HCT116 (cell line): ENCODE measurements at regions not wholly inside any gene's neighbourhood (a gene's known extent, or its start where the extent isn't known, plus 50 kb on each side); places are given as distances from the start of the nearest gene placed in this dataset.

Source experiments
- ATAC-seq: fragments of 200-7000 bp; cut with Tn5 transposase; 2 replicates; pipeline ENCODE4 v1.9.1; 2020; ENCODE audit warnings: mild to moderate bottlenecking, moderate library complexity
- BruUV-seq: library from RNA; stranded (reverse); fragments of 400-500 nt; replicated peaks from 2 replicates; lab custom pipeline; 2021; lab: Mats Ljungman, UMichigan
- CTCF ChIA-PET: fragments of 300-600 bp; sonication (Branson Sonifier 250); formaldehyde crosslinking; loops from one replicate; lab custom pipeline; 2021; ENCODE audit warnings: antibody characterized with exemption; lab: Charles Lee
- POLR2A ChIA-PET: fragments of 300-600, 350-600 bp; sonication (Branson Sonifier 250); formaldehyde crosslinking; loops from one replicate; lab custom pipeline; 2021; ENCODE audit warnings: antibody characterized with exemption; lab: Charles Lee
- RAD21 ChIA-PET, 2 experiments: fragments of 300-600 bp; sonication (Branson Sonifier 250); formaldehyde crosslinking; loops; one replicate each; lab custom pipeline; 2023; ENCODE audit warnings: low total read pairs in 2 of 2; ENCODE audit not compliant: uncharacterized antibody in 2 of 2, unreplicated experiment in 2 of 2, low non-redundant PET in 1 of 2; lab: Charles Lee
- DNase-seq: peaks from one replicate; pipeline ENCODE4 v3.0.0-alpha.2; 2010; ENCODE audit warnings: low read depth, low spot score
- H2AFZ ChIP-seq: fragments of 200-600 bp; shearing (Covaris generic), sonication (generic); 2 replicates; pipeline ENCODE4 v1.6.1; 2017; ENCODE audit warnings: low read depth, mixed run types, mixed read lengths, antibody characterized with exemption, low read length; ENCODE audit not compliant: poor library complexity, severe bottlenecking
- H3K27ac ChIP-seq: 2 replicates; pipeline ENCODE4 v1.5.1; 2012; ENCODE audit warnings: low read depth, low read length
- H3K27me3 ChIP-seq: fragments of 200-600 bp; sonication (generic); 2 replicates; pipeline ENCODE4 v1.6.1; 2016; ENCODE audit warnings: mixed run types, low read length, mixed read lengths; ENCODE audit not compliant: insufficient read depth
- H3K36me3 ChIP-seq, 2 experiments: fragments of 200-500 bp in 1 of 2; fragments of 200-600 bp in 1 of 2; sonication (Bioruptor generic) in 1 of 2; sonication (generic) in 1 of 2; 2 replicates each; pipeline versions ENCODE4 v1.5.1 to v1.6.1; 2014 to 2016; ENCODE audit warnings: low read length in 2 of 2, inconsistent platforms in 1 of 2, mixed read lengths in 1 of 2, mixed run types in 1 of 2; ENCODE audit not compliant: insufficient read depth in 2 of 2, control insufficient read depth in 1 of 2
- H3K4me1 ChIP-seq, 2 experiments: fragments of 200-600 bp in 1 of 2; sonication (generic) in 1 of 2; 2 replicates each; pipeline versions ENCODE4 v1.5.1 to v1.6.1; 2012 to 2017; ENCODE audit warnings: low read length in 2 of 2, inconsistent platforms in 1 of 2, mild to moderate bottlenecking in 1 of 2, mixed read lengths in 1 of 2, mixed run types in 1 of 2, moderate library complexity in 1 of 2; ENCODE audit not compliant: insufficient read depth in 2 of 2, control insufficient read depth in 1 of 2
- H3K4me2 ChIP-seq: fragments of 200-600 bp; sonication (generic); 2 replicates; pipeline ENCODE4 v1.6.1; 2017; ENCODE audit warnings: mixed run types, low read length, mixed read lengths
- H3K4me3 ChIP-seq, 2 experiments: fragments of 200-600 bp in 1 of 2; sonication (generic) in 1 of 2; replicated peaks in 1 of 2; 2 replicates each; pipeline ENCODE4 v1.5.1; 2011 to 2016; ENCODE audit warnings: low read length in 2 of 2, control low read depth in 1 of 2, low read depth in 1 of 2, mild to moderate bottlenecking in 1 of 2, mixed read lengths in 1 of 2, mixed run types in 1 of 2
- H3K79me2 ChIP-seq: fragments of 200-600 bp; sonication (generic); 2 replicates; pipeline ENCODE4 v1.6.1; 2017; ENCODE audit warnings: mild to moderate bottlenecking, mixed run types, low read length, moderate library complexity, mixed read lengths; ENCODE audit not compliant: insufficient read depth
- H3K9ac ChIP-seq: fragments of 200-600 bp; sonication (generic); 2 replicates; pipeline ENCODE4 v1.6.1; 2016; ENCODE audit warnings: low read length, mixed read lengths
- H3K9me2 ChIP-seq: fragments of 200-600 bp; sonication (generic), shearing (Covaris generic); 2 replicates; pipeline ENCODE4 v1.6.1; 2017; ENCODE audit warnings: mixed run types, mild to moderate bottlenecking, moderate library complexity; ENCODE audit not compliant: insufficient read depth
- H3K9me3 ChIP-seq, 2 experiments: fragments of 200-500 bp in 1 of 2; fragments of 200-600 bp in 1 of 2; sonication (Bioruptor generic) in 1 of 2; sonication (generic) in 1 of 2; 2 replicates each; pipeline ENCODE4 v1.6.1; 2014 to 2017; ENCODE audit warnings: low read length in 2 of 2, mixed read lengths in 2 of 2, inconsistent platforms in 1 of 2, low read depth in 1 of 2, mild to moderate bottlenecking in 1 of 2, mixed run types in 1 of 2, moderate library complexity in 1 of 2; ENCODE audit not compliant: control insufficient read depth in 1 of 2, insufficient read depth in 1 of 2
- H4K20me1 ChIP-seq: fragments of 200-600 bp; sonication (generic), shearing (Covaris generic); 2 replicates; pipeline ENCODE4 v1.6.1; 2017; ENCODE audit warnings: mixed run types, mild to moderate bottlenecking, moderate library complexity; ENCODE audit not compliant: insufficient read depth
- CEBPB ChIP-seq: IDR thresholded peaks from 2 replicates; pipeline ENCODE4 v1.6.1; 2012; ENCODE audit warnings: low read depth
- ELF1 ChIP-seq: IDR thresholded peaks from 2 replicates; pipeline ENCODE4 v1.6.1; 2012; ENCODE audit warnings: low read depth, borderline replicate concordance
- JUND ChIP-seq: IDR thresholded peaks from 2 replicates; pipeline ENCODE4 v1.6.1; 2012
- POLR2A ChIP-seq: IDR thresholded peaks from 2 replicates; pipeline ENCODE4 v1.7.0; 2011; ENCODE audit warnings: borderline replicate concordance; ENCODE audit not compliant: insufficient read depth, insufficient read length; ENCODE audit errors: extremely low read depth
- RAD21 ChIP-seq: IDR thresholded peaks from 2 replicates; pipeline ENCODE4 v1.6.1; 2012; ENCODE audit warnings: low read depth, mild to moderate bottlenecking
- SP1 ChIP-seq: IDR thresholded peaks from 2 replicates; pipeline ENCODE4 v1.6.1; 2012; ENCODE audit warnings: low read depth
- SRF ChIP-seq: IDR thresholded peaks from 2 replicates; pipeline ENCODE4 v1.6.1; 2012; ENCODE audit warnings: low read depth
- TCF7L2 ChIP-seq: IDR thresholded peaks from 2 replicates; pipeline ENCODE4 v1.7.0; 2011; ENCODE audit warnings: borderline replicate concordance, inconsistent platforms; ENCODE audit not compliant: insufficient read depth, insufficient read length; ENCODE audit errors: extremely low read depth
- YY1 ChIP-seq: IDR thresholded peaks from 2 replicates; pipeline ENCODE4 v1.6.1; 2011; ENCODE audit warnings: low read length, low read depth, moderate library complexity, mild to moderate bottlenecking; ENCODE audit not compliant: insufficient replicate concordance; ENCODE audit errors: extremely low read depth
- ZFX ChIP-seq: fragments of 450-650 bp; IDR thresholded peaks from 2 replicates; pipeline ENCODE4 v1.6.1; 2017
- intact Hi-C: fragments of 100-400 bp; cut with micrococcal nuclease; formaldehyde crosslinking; loops from 2 replicates; pipeline ENCODE4 v1.10.0; 2022
- TF ChIP-seq, protein P1 (sequence below): IDR thresholded peaks from 2 replicates; pipeline ENCODE4 v1.6.1; 2011; ENCODE audit warnings: mild to moderate bottlenecking, low read length, moderate library complexity; ENCODE audit not compliant: insufficient replicate concordance; ENCODE audit errors: extremely low read depth
- TF ChIP-seq, protein P2 (sequence below): IDR thresholded peaks from 2 replicates; pipeline ENCODE4 v1.6.1; 2012
- TF ChIP-seq, protein P3 (sequence below): IDR thresholded peaks from 2 replicates; pipeline ENCODE4 v1.6.1; 2012; ENCODE audit warnings: low read depth

DNA sequence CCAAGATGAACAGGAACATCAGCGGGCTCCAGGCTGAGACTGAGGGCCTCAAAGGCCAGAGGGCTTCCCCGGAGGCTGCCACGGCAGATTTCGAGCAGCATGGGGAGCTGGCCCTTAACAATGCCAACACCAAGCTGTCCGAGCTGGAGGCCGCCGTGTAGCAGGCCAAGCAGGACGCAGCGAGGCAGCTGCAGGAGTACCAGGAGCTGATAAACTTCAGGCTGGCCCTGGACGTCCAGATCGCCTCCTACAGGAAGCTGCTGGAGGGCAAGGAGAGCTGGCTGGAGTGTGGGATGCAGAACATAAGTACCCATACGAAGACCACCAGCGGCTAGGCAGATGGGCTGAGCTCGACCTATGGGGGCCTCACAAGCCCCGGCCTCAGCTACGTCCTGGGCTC is 823.4 kb upstream of the NEGR1 start:
- no peak for TF ChIP-seq POLR2A
- no peak for TF ChIP-seq TCF7L2
- TF ChIP-seq, protein P1, sequence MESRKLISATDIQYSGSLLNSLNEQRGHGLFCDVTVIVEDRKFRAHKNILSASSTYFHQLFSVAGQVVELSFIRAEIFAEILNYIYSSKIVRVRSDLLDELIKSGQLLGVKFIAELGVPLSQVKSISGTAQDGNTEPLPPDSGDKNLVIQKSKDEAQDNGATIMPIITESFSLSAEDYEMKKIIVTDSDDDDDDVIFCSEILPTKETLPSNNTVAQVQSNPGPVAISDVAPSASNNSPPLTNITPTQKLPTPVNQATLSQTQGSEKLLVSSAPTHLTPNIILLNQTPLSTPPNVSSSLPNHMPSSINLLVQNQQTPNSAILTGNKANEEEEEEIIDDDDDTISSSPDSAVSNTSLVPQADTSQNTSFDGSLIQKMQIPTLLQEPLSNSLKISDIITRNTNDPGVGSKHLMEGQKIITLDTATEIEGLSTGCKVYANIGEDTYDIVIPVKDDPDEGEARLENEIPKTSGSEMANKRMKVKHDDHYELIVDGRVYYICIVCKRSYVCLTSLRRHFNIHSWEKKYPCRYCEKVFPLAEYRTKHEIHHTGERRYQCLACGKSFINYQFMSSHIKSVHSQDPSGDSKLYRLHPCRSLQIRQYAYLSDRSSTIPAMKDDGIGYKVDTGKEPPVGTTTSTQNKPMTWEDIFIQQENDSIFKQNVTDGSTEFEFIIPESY: no peak
- no peak overlapping the region for H3K4me3 ChIP-seq
- RAD21 ChIA-PET: no interaction called here
- H3K79me2 ChIP-seq: no peaks in the 10 kb centered on the region
- no peak overlapping the region for H3K27ac ChIP-seq
- no peaks in the 10 kb centered on the region for H3K27me3 ChIP-seq
- no peak for DNase-seq
- no peak for ATAC-seq
- no peak overlapping the region for H3K4me2 ChIP-seq
- H3K4me1 ChIP-seq: no peaks in the 10 kb centered on the region
- H4K20me1 ChIP-seq: no peaks in the 10 kb centered on the region
- CTCF ChIA-PET: no interaction called here
- H3K9ac ChIP-seq: no peak overlapping the region
- intact Hi-C loops: no loop called here
- POLR2A ChIA-PET: no interaction called here
- BruUV-seq: no TSS peak
- H3K9me2 ChIP-seq: no peaks in the 10 kb centered on the region
- H2AFZ ChIP-seq: no peak overlapping the region
- H3K9me3 ChIP-seq: peaks cover 0 to 4% of the 10 kb centered on the region in 2 experiments; a peak in 2 of 4 replicates
- H3K36me3 ChIP-seq: no peaks in the 10 kb centered on the region

- H4K20me1 ChIP-seq: no peaks in the 10 kb centered on the region
- TF ChIP-seq, protein P2, sequence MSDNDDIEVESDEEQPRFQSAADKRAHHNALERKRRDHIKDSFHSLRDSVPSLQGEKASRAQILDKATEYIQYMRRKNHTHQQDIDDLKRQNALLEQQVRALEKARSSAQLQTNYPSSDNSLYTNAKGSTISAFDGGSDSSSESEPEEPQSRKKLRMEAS: no peak
- TF ChIP-seq JUND (no peak), RAD21 (no peak), CEBPB (no peak), ZFX (no peak), ELF1 (no peak), YY1 (no peak), POLR2A (no peak), SP1 (no peak), SRF (no peak)
- TF ChIP-seq, protein P3, sequence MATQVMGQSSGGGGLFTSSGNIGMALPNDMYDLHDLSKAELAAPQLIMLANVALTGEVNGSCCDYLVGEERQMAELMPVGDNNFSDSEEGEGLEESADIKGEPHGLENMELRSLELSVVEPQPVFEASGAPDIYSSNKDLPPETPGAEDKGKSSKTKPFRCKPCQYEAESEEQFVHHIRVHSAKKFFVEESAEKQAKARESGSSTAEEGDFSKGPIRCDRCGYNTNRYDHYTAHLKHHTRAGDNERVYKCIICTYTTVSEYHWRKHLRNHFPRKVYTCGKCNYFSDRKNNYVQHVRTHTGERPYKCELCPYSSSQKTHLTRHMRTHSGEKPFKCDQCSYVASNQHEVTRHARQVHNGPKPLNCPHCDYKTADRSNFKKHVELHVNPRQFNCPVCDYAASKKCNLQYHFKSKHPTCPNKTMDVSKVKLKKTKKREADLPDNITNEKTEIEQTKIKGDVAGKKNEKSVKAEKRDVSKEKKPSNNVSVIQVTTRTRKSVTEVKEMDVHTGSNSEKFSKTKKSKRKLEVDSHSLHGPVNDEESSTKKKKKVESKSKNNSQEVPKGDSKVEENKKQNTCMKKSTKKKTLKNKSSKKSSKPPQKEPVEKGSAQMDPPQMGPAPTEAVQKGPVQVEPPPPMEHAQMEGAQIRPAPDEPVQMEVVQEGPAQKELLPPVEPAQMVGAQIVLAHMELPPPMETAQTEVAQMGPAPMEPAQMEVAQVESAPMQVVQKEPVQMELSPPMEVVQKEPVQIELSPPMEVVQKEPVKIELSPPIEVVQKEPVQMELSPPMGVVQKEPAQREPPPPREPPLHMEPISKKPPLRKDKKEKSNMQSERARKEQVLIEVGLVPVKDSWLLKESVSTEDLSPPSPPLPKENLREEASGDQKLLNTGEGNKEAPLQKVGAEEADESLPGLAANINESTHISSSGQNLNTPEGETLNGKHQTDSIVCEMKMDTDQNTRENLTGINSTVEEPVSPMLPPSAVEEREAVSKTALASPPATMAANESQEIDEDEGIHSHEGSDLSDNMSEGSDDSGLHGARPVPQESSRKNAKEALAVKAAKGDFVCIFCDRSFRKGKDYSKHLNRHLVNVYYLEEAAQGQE: no peak
- TF ChIP-seq, protein P1: no peak
Measured at GRCh38 chr1:73104749-73105148, 822.4 kb upstream of the NEGR1 start.

More at GRCh38 chr1:73104749-73105148, 822.4 kb upstream of the NEGR1 start:
- no peak overlapping the region for H3K9ac ChIP-seq
- DNase-seq (no peak), ATAC-seq (no peak)
- H3K4me3 ChIP-seq: no peak overlapping the region
- H2AFZ ChIP-seq: no peak overlapping the region
- RAD21 ChIA-PET: no interaction called here
- H3K27me3 ChIP-seq: no peaks in the 10 kb centered on the region
- H3K4me2 ChIP-seq: no peak overlapping the region
- POLR2A ChIA-PET: no interaction called here
- H3K9me2 ChIP-seq: no peaks in the 10 kb centered on the region
- no peaks in the 10 kb centered on the region for H3K4me1 ChIP-seq
- peaks cover 0 to 4% of the 10 kb centered on the region in 2 experiments; a peak in 2 of 4 replicates for H3K9me3 ChIP-seq
- H3K36me3 ChIP-seq: no peaks in the 10 kb centered on the region
- H3K79me2 ChIP-seq: no peaks in the 10 kb centered on the region
- intact Hi-C loops: no loop called here
- CTCF ChIA-PET: no interaction called here
- BruUV-seq: no TSS peak
- no peak overlapping the region for H3K27ac ChIP-seq
